MM.1S (cell line): ENCODE measurements at regions not wholly inside any gene's neighbourhood (a gene's known extent, or its start where the extent isn't known, plus 50 kb on each side); places are given as distances from the start of the nearest gene placed in this dataset.

Experiments used
- DNase-seq: peaks from one replicate; pipeline ENCODE4 v3.0.0-alpha.2; 2015
- H2AFZ ChIP-seq: fragments of 300-600 bp; sonication (generic); 2 replicates; pipeline ENCODE4 v1.6.0; 2016; ENCODE audit warnings: antibody characterized with exemption, low read length
- H3F3A ChIP-seq: fragments of 300-600 bp; sonication (generic); 2 replicates; pipeline ENCODE4 v1.6.1; 2016; ENCODE audit warnings: mild to moderate bottlenecking, antibody characterized with exemption, low read length, moderate library complexity, mixed read lengths; ENCODE audit not compliant: insufficient read depth
- H3K27ac ChIP-seq: fragments of 300-600 bp; sonication (generic); 2 replicates; pipeline ENCODE4 v1.5.1; 2016; ENCODE audit warnings: mild to moderate bottlenecking, low read length
- H3K27me3 ChIP-seq: fragments of 300-600 bp; sonication (generic); replicated peaks from 2 replicates; pipeline ENCODE4 v1.6.0; 2016; ENCODE audit warnings: low read length; ENCODE audit not compliant: insufficient read depth
- H3K36me3 ChIP-seq: fragments of 300-600 bp; sonication (generic); replicated peaks from 2 replicates; pipeline ENCODE4 v1.6.1; 2016; ENCODE audit warnings: mild to moderate bottlenecking, low read length, mixed read lengths; ENCODE audit not compliant: insufficient read depth
- H3K4me1 ChIP-seq: fragments of 300-600 bp; sonication (generic); 2 replicates; pipeline ENCODE4 v1.6.1; 2016; ENCODE audit warnings: low read length, mixed read lengths
- H3K4me2 ChIP-seq: fragments of 300-600 bp; sonication (generic); 2 replicates; pipeline ENCODE4 v1.6.0; 2016; ENCODE audit warnings: low read depth, low read length
- H3K4me3 ChIP-seq: fragments of 300-600 bp; sonication (generic); 2 replicates; pipeline ENCODE4 v1.5.1; 2016; ENCODE audit warnings: low read length, mixed read lengths
- H3K79me2 ChIP-seq: fragments of 300-600 bp; sonication (generic); 2 replicates; pipeline ENCODE4 v1.6.1; 2016; ENCODE audit warnings: mixed run types, low read length, mixed read lengths
- H3K9ac ChIP-seq: fragments of 300-600 bp; sonication (generic); 2 replicates; pipeline ENCODE4 v1.6.1; 2016; ENCODE audit warnings: low read length, mixed read lengths
- H3K9me2 ChIP-seq: fragments of 300-600 bp; sonication (generic); replicated peaks from 2 replicates; pipeline ENCODE4 v1.6.1; 2016; ENCODE audit warnings: mild to moderate bottlenecking, low read length, mixed read lengths; ENCODE audit not compliant: insufficient read depth
- H3K9me3 ChIP-seq: fragments of 300-600 bp; sonication (generic); replicated peaks from 2 replicates; pipeline ENCODE4 v1.6.1; 2016; ENCODE audit warnings: mild to moderate bottlenecking, low read length, mixed read lengths; ENCODE audit not compliant: insufficient read depth
- H4K20me1 ChIP-seq: fragments of 300-600 bp; sonication (generic); 2 replicates; pipeline ENCODE4 v1.6.1; 2016; ENCODE audit warnings: mild to moderate bottlenecking, low read length, moderate library complexity, mixed read lengths; ENCODE audit not compliant: insufficient read depth
- EZH2 ChIP-seq: fragments of 300-600 bp; sonication (generic); optimal IDR thresholded peaks from 2 replicates; pipeline ENCODE3; 2017; ENCODE audit warnings: low read depth, mild to moderate bottlenecking, antibody characterized with exemption, low read length, mixed read lengths
- EZH2phosphoT487 ChIP-seq: fragments of 300-600 bp; sonication (generic); IDR thresholded peaks from 2 replicates; pipeline ENCODE4 v1.6.1; 2018; ENCODE audit warnings: antibody characterized with exemption, low read length
- TF ChIP-seq, protein P1 (sequence below): fragments of 300-600 bp; sonication (generic); IDR thresholded peaks from 2 replicates; pipeline ENCODE4 v1.5.1; 2016; ENCODE audit warnings: antibody characterized with exemption, low read length, mixed read lengths

DNA sequence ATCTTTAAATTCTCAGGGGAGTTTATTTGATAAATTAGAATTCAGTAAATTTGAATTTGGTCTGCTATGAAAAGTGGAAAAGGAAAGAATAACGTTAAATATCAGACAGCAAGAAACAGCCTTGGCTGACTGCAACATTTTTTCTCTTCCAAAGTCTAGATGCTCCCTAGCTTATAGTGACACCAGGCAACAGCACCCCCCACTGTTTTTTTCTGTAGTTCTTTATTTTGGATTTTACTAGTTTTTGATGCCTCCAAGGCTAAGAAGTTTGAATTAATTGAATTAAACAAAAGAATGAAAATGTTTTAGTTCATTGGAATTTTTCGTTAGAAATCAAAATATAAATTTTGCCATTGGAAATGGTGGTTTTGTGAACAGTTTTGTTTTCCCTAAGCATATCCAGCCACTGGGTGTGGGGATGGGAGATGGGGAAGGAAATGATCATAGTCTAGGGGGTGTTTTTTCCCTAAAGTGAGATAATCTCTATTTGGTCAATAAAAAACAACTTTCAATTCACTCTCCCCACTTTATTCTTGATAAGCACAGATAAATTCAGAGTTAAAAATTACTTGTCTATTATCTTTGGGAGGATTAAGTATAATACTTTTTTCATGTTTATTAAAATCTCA, 199.3 kb upstream of the CD180 start:
- no peak overlapping the region for H2AFZ ChIP-seq
- no peak overlapping the region for H3K4me2 ChIP-seq
- H3K27ac ChIP-seq = no peak overlapping the region
- no peaks in the 10 kb centered on the region for H3K79me2 ChIP-seq
- H3K9ac ChIP-seq = no peak overlapping the region
- no peak for DNase-seq
- H3F3A ChIP-seq = no peaks in the 10 kb centered on the region
- TF ChIP-seq EZH2 = no peak
- H3K9me3 ChIP-seq = no peaks in the 10 kb centered on the region
- H3K27me3 ChIP-seq = no peaks in the 10 kb centered on the region
- H3K4me3 ChIP-seq = no peak overlapping the region
- H4K20me1 ChIP-seq = no peaks in the 10 kb centered on the region
- no peaks in the 10 kb centered on the region for H3K4me1 ChIP-seq
- no peaks in the 10 kb centered on the region for H3K9me2 ChIP-seq
- H3K36me3 ChIP-seq = no peaks in the 10 kb centered on the region

DNA sequence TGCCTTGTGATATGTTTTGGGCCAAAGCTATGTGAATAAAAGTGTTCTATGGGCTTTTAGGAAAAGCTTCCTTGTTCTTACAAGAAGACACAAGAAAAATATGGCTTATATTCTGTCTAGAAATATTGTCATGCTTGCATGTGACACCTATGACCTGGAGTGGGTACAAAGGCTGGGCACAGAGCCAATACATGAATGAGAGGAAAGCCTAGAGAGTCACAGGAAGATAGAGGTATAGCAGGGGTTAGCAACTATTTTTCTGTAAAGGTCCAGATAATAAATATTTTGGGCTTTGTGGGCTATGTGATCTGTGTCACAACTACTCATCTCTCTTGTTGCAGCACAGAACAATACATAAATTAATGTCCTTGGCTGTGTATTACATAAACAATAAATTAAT, 196.6 kb upstream of the CD180 start:
- Histone ChIP-seq H3K9me2 (no peaks in the 10 kb centered on the region), H3K9ac (no peak overlapping the region), H4K20me1 (no peaks in the 10 kb centered on the region), H3K4me1 (no peaks in the 10 kb centered on the region), H3K27ac (no peak overlapping the region), H3F3A (no peaks in the 10 kb centered on the region), H2AFZ (no peak overlapping the region), H3K9me3 (no peaks in the 10 kb centered on the region), H3K79me2 (no peaks in the 10 kb centered on the region), H3K27me3 (no peaks in the 10 kb centered on the region), H3K4me2 (no peak overlapping the region), H3K36me3 (no peaks in the 10 kb centered on the region), H3K4me3 (no peak overlapping the region)
- no peak for DNase-seq
- TF ChIP-seq EZH2 (no peak), EZH2phosphoT487 (no peak)
- TF ChIP-seq, protein P1, sequence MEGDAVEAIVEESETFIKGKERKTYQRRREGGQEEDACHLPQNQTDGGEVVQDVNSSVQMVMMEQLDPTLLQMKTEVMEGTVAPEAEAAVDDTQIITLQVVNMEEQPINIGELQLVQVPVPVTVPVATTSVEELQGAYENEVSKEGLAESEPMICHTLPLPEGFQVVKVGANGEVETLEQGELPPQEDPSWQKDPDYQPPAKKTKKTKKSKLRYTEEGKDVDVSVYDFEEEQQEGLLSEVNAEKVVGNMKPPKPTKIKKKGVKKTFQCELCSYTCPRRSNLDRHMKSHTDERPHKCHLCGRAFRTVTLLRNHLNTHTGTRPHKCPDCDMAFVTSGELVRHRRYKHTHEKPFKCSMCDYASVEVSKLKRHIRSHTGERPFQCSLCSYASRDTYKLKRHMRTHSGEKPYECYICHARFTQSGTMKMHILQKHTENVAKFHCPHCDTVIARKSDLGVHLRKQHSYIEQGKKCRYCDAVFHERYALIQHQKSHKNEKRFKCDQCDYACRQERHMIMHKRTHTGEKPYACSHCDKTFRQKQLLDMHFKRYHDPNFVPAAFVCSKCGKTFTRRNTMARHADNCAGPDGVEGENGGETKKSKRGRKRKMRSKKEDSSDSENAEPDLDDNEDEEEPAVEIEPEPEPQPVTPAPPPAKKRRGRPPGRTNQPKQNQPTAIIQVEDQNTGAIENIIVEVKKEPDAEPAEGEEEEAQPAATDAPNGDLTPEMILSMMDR = no peak

DNA sequence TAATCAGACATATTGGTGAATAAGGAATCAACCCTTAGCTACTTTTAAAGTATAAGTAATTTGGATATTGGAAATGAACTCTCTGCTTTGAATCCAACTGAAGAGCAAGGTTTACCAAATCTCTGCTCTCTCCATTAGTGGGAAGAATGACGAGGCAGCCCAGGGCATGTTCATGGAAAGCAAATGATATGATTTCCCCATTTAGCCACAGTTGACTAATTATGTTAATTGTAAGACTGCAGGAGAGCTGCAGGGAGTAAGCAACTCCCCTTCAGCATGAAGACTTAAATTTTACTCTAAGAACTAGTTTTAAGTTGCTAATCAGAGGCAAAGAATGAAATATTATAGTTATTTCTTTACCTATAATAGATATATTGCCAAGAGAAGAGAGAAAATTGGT, 194.3 kb upstream of the CD180 start:
- Histone ChIP-seq H3F3A (no peaks in the 10 kb centered on the region), H3K9ac (no peak overlapping the region), H3K4me1 (no peaks in the 10 kb centered on the region), H3K27me3 (no peaks in the 10 kb centered on the region), H3K9me2 (no peaks in the 10 kb centered on the region), H3K4me2 (no peak overlapping the region), H3K79me2 (no peaks in the 10 kb centered on the region), H3K9me3 (no peaks in the 10 kb centered on the region), H3K27ac (no peak overlapping the region), H4K20me1 (no peaks in the 10 kb centered on the region), H2AFZ (no peak overlapping the region), H3K4me3 (no peak overlapping the region), H3K36me3 (no peaks in the 10 kb centered on the region)
- no peak for DNase-seq
- TF ChIP-seq, protein P1 = no peak
- no peak for TF ChIP-seq EZH2phosphoT487
- TF ChIP-seq EZH2 = no peak

DNA sequence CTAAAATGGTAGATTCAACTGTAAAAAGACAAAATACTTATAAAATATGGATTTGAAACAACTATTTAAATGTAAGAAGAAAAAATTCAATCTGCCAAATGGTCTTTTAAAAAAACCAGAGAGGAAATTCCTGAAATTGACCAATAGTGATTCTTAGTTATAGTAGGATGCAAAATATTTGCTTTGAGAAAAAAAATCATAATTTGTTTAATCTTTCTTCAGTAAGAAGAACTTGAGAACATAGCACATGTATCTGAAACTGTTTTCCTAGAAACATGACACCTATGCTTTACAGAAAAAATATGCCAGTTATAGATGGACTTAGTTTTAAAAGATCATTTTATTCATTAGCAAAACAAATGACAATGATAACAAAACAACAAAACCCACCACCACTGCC, 186.9 kb upstream of the CD180 start:
- Histone ChIP-seq H3K9me3 (no peaks in the 10 kb centered on the region), H3K4me1 (no peaks in the 10 kb centered on the region), H3F3A (no peaks in the 10 kb centered on the region), H3K4me2 (no peak overlapping the region), H3K79me2 (no peaks in the 10 kb centered on the region), H3K27me3 (no peaks in the 10 kb centered on the region), H3K4me3 (no peak overlapping the region), H4K20me1 (no peaks in the 10 kb centered on the region), H3K36me3 (no peaks in the 10 kb centered on the region), H3K9ac (no peak overlapping the region), H3K27ac (no peak overlapping the region), H2AFZ (no peak overlapping the region), H3K9me2 (no peaks in the 10 kb centered on the region)
- TF ChIP-seq EZH2phosphoT487 (no peak), EZH2 (no peak)
- TF ChIP-seq, protein P1 = no peak
- no peak for DNase-seq
